GM23248 (cell line): ENCODE measurements at regions not wholly inside any gene's neighbourhood (a gene's known extent, or its start where the extent isn't known, plus 50 kb on each side); places are given as distances from the start of the nearest gene placed in this dataset.

Experiments used
- EZH2 ChIP-seq: fragments of 200-600 bp; sonication (generic); IDR thresholded peaks from 2 replicates; pipeline ENCODE4 v1.6.1; 2018; ENCODE audit warnings: antibody characterized with exemption, mild to moderate bottlenecking; ENCODE audit not compliant: insufficient read depth, poor library complexity, severe bottlenecking
- EZH2phosphoT487 ChIP-seq: fragments of 200-600 bp; sonication (generic); IDR thresholded peaks from 2 replicates; pipeline ENCODE4 v1.6.1; 2018; ENCODE audit warnings: antibody characterized with exemption, moderate library complexity, mild to moderate bottlenecking, low read depth; ENCODE audit not compliant: insufficient read depth

DNA sequence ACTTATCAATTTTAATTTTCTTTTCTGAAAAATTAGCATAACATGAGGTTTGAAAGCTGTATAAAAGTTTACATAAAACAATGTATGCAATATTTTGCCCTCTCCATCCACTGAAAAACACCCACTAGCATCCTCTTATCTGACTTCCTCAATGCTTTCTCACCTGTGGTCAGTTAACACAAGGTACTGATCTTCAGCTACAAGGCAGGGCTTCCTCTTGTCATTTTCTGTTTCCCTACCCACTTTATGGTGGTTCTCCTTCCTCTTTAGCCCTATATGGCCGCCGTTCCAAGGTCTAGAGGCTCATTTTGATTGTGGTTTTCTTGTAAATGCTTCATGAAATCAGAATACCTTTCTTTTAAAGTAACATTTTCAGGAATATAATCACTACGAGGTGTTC, 618.6 kb upstream of the CPEB2 start:
- no peak for TF ChIP-seq EZH2
- no peak for TF ChIP-seq EZH2phosphoT487
